ENCODE measurements at regions not wholly inside any gene's neighbourhood (a gene's known extent, or its start where the extent isn't known, plus 50 kb on each side); places are given as distances from the start of the nearest gene placed in this dataset.

GRCh38 chr1:208631092-208631491, 386.9 kb upstream of the PLXNA2 start:
- H3K4me3 ChIP-seq (ENCODE audit: low read depth, low read length) = no peak overlapping the region
- DNase-seq = no peak
- H3K9me3 ChIP-seq (ENCODE audit: severe bottlenecking) = no peaks in the 10 kb centered on the region
- TF ChIP-seq CTCF (IDR thresholded peaks at IDR 0.05; ENCODE audit: low read depth, low read length) = no peak
- H3K36me3 ChIP-seq = no peaks in the 10 kb centered on the region
- H3K27ac ChIP-seq = no peak overlapping the region
- no peaks in the 10 kb centered on the region for H3K27me3 ChIP-seq (ENCODE audit: insufficient read depth, low read depth, severe bottlenecking)

DNA sequence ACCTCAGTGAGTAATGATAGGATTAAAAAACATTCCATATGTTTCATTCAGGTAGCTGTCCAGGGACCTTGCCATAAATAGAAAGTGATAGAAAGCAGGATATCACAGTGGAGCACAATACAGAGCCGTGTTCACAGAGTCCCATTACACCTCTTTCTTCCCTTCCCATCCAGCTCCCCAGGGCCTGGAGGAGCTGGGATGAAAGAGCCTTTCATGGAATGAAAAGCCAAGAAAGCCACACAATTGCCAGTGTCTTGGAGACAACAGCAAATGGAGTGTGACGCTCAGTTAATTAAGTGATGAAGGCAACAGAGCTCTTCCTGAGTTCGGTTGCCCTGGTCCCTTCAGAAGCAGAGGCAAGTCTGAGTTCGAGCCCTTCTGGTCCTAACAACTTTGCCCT, 387.3 kb upstream of the PLXNA2 start:
- TF ChIP-seq CTCF (IDR thresholded peaks at IDR 0.05; ENCODE audit: low read depth, low read length) = no peak
- Histone ChIP-seq H3K9me3 (ENCODE audit: severe bottlenecking) (no peaks in the 10 kb centered on the region), H3K27me3 (ENCODE audit: insufficient read depth, low read depth, severe bottlenecking) (no peaks in the 10 kb centered on the region), H3K27ac (no peak overlapping the region), H3K36me3 (no peaks in the 10 kb centered on the region), H3K4me3 (ENCODE audit: low read depth, low read length) (no peak overlapping the region)
- DNase-seq = no peak

- no peak overlapping the region for H3K4me3 ChIP-seq (ENCODE audit: low read depth, low read length)
- DNase-seq = no peak
- H3K27me3 ChIP-seq (ENCODE audit: insufficient read depth, low read depth, severe bottlenecking) = no peaks in the 10 kb centered on the region
- no peak for TF ChIP-seq CTCF (IDR thresholded peaks at IDR 0.05; ENCODE audit: low read depth, low read length)
- no peaks in the 10 kb centered on the region for H3K9me3 ChIP-seq (ENCODE audit: severe bottlenecking)
- no peaks in the 10 kb centered on the region for H3K36me3 ChIP-seq
- no peak overlapping the region for H3K27ac ChIP-seq
Measured at GRCh38 chr1:208634346-208635140, 390.4 kb upstream of the PLXNA2 start.

- no peak for TF ChIP-seq CTCF (IDR thresholded peaks at IDR 0.05; ENCODE audit: low read depth, low read length)
- Histone ChIP-seq H3K27ac (no peak overlapping the region), H3K9me3 (ENCODE audit: severe bottlenecking) (no peaks in the 10 kb centered on the region), H3K4me3 (ENCODE audit: low read depth, low read length) (no peak overlapping the region), H3K36me3 (no peaks in the 10 kb centered on the region), H3K27me3 (ENCODE audit: insufficient read depth, low read depth, severe bottlenecking) (no peaks in the 10 kb centered on the region)
- no peak for DNase-seq
Measured at GRCh38 chr1:208637181-208637580, 393.0 kb upstream of the PLXNA2 start.

GRCh38 chr1:208639382-208639781, 395.2 kb upstream of the PLXNA2 start:
- DNase-seq = no peak
- Histone ChIP-seq H3K27ac (no peak overlapping the region), H3K9me3 (ENCODE audit: severe bottlenecking) (no peaks in the 10 kb centered on the region), H3K27me3 (ENCODE audit: insufficient read depth, low read depth, severe bottlenecking) (no peaks in the 10 kb centered on the region), H3K4me3 (ENCODE audit: low read depth, low read length) (no peak overlapping the region), H3K36me3 (no peaks in the 10 kb centered on the region)
- TF ChIP-seq CTCF (IDR thresholded peaks at IDR 0.05; ENCODE audit: low read depth, low read length) = no peak

- TF ChIP-seq CTCF (IDR thresholded peaks at IDR 0.05; ENCODE audit: low read depth, low read length) = no peak
Measured at GRCh38 chr1:208640295-208640694, 396.1 kb upstream of the PLXNA2 start.

More at GRCh38 chr1:208640295-208640694, 396.1 kb upstream of the PLXNA2 start:
- no peaks in the 10 kb centered on the region for H3K36me3 ChIP-seq
- no peak overlapping the region for H3K4me3 ChIP-seq (ENCODE audit: low read depth, low read length)
- no peak overlapping the region for H3K27ac ChIP-seq
- H3K9me3 ChIP-seq (ENCODE audit: severe bottlenecking) = no peaks in the 10 kb centered on the region
- H3K27me3 ChIP-seq (ENCODE audit: insufficient read depth, low read depth, severe bottlenecking) = no peaks in the 10 kb centered on the region
- DNase-seq = no peak

Data from WERI-Rb-1 (cell line).